ENCODE measurements at regions not wholly inside any gene's neighbourhood (a gene's known extent, or its start where the extent isn't known, plus 50 kb on each side); places are given as distances from the start of the nearest gene placed in this dataset.
"Not testable (repeated sequence)": the region's sequence is repeated elsewhere in the genome, so short reads cannot be mapped to it uniquely, and the experiment has no call there.

- no peak for DNase-seq (ENCODE audit: low read depth in 1 of 2, low spot score in 1 of 2)
Observed at GRCh38 chr22:33221568-33221967, 163.4 kb upstream of the SYN3 start.

- no peak for DNase-seq (ENCODE audit: low read depth in 1 of 2, low spot score in 1 of 2)
Observed at GRCh38 chr22:33220476-33221080, 162.4 kb upstream of the SYN3 start.

- no peak for DNase-seq (ENCODE audit: low read depth in 1 of 2, low spot score in 1 of 2)
Observed at GRCh38 chr22:33219648-33220384, 161.6 kb upstream of the SYN3 start.

DNA sequence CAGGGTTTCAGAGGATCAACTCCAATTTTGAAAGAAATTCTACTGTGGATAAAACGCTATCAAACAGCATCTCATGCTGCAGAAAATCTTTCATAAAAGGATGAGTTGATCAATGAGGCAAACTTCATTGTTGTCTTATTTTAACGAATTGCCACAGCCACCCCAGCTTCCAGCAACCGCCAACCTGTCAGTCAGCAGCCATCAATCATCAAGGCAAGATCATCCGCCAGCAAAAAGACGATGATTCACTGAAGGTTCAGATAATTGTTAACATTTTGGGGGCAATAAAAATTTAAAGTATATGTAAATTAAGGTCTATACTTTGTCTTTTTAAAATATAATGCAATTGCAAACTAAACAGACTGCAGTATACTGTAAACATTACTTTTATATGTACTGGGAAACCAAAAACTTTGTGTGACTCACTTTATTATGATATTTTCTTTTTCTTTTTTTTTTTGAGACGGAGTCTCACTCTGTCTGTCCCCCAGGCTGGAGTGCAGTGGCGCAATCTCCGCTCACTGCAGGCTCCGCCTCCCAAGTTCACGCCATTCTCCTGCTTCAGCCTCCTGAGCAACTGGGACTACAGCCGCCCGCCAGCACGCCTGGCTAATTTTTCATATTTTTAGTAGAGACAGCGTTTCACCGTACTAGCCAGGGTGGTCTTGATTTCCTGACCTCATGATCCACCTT, 155.3 kb upstream of the SYN3 start:
- no peak for DNase-seq (ENCODE audit: low read depth in 1 of 2, low spot score in 1 of 2)

DNA sequence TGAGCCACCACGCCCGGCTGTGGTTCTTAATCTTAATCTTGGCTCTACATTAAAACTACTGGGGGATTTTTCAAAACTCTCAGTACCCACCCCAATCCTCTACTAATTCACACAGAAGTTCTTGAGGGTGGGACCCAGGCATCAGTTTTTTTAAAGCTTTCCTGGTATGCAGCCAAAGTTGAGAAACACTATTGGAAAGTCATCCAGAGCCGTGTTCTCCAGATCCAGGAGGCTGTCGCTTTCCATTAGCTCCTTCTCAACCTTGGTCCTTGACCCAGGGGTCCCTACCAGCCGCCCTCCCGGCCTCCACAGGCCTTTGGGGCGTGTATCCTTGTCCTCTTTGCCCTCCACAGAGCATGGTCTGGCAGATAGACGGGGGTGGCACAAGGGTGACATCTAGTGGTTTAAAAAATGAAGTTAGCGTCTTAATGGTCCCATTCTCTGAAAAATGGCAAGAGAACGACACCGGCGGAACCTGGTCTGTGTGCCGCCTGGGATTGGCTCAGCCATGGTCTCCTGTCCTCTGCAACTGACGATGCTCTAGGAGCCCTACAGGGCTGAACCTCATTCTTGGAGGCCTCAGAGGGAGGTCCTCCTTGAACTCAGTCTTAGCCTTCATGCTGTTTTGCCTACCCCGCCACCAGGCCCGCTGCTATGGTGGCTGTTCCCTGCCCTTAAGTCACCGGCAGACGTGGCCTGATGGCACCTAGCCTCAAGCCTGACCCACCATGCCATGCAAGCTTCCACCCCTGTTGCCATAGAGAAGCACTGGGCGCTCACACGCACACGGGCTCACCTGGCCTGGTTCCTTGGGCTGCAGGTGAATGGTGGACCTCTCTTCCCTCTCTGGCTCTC, 152.0 kb upstream of the SYN3 start:
- DNase-seq (ENCODE audit: low read depth in 1 of 2, low spot score in 1 of 2), result peak in 1 of 2 donors; percentile 3

- DNase-seq (ENCODE audit: low read depth in 1 of 2, low spot score in 1 of 2), result no peak
Observed at GRCh38 chr22:33204408-33204807, 146.2 kb upstream of the SYN3 start.

DNA sequence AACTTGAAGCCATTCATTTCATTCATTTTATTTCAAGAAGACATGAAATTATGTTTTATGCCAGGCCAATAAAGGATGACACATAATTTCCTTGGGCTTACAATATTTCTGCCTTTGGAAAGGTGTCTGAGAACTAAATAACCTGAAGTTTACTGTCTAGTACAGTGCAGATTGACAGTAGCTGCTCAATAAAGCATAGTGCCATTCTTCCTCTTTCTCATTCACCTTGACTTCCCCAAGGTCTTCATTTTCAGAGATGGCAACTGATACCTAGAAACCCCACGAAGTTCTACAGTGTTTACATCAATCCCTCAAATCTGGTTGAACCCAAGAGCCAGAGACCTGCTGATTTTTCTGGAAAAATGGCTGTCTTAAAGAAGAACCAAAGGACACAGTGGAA, 144.3 kb upstream of the SYN3 start:
- DNase-seq (ENCODE audit: low read depth in 1 of 2, low spot score in 1 of 2), result no peak

- no peak for DNase-seq (ENCODE audit: low read depth in 1 of 2, low spot score in 1 of 2)
Observed at GRCh38 chr22:33194529-33195077, 136.4 kb upstream of the SYN3 start.

DNA sequence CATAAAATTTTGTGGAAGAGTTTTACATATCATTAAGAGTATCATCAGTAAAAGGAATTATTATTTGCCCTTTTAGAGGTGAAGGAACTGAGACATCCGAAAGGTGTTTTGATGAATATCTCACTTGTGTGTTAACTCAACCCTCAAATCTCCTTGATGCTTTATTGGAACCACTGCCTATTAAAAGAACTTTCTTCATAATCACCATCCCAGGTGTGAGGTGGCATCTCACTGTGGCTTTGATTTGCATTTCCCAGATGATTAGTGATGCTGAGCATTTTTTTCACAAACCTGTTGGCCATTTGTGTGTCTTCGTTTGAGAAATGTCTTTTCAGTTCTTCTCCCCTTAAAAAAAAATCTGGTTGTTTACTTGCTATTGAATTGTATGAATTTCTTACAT, 134.0 kb upstream of the SYN3 start:
- no peak for DNase-seq (ENCODE audit: low read depth in 1 of 2, low spot score in 1 of 2)

GRCh38 chr22:33188326-33188725, 130.1 kb upstream of the SYN3 start:
- no peak for DNase-seq (ENCODE audit: low read depth in 1 of 2, low spot score in 1 of 2)

DNA sequence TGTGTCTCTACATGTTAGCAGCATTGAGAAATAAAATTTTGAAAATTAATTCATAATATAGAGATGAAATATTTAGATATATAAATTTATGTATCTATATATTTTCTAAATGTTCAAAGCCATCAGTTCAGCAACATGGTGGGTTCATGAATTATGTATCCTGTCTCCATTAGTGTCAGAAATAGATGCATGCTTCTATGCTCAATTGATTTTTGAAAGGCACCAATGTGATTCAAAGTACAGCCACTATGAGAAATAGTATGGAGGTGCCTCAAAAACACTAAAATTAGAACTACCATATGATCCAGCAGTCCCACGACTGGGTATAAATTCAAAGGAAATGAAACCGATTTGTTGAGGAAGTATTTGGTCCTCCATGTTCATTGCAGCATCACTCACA, 128.6 kb upstream of the SYN3 start:
- no peak for DNase-seq (ENCODE audit: low read depth in 1 of 2, low spot score in 1 of 2)

- DNase-seq (ENCODE audit: low read depth in 1 of 2, low spot score in 1 of 2), result no peak
Observed at GRCh38 chr22:33180356-33180755, 122.2 kb upstream of the SYN3 start.

DNA sequence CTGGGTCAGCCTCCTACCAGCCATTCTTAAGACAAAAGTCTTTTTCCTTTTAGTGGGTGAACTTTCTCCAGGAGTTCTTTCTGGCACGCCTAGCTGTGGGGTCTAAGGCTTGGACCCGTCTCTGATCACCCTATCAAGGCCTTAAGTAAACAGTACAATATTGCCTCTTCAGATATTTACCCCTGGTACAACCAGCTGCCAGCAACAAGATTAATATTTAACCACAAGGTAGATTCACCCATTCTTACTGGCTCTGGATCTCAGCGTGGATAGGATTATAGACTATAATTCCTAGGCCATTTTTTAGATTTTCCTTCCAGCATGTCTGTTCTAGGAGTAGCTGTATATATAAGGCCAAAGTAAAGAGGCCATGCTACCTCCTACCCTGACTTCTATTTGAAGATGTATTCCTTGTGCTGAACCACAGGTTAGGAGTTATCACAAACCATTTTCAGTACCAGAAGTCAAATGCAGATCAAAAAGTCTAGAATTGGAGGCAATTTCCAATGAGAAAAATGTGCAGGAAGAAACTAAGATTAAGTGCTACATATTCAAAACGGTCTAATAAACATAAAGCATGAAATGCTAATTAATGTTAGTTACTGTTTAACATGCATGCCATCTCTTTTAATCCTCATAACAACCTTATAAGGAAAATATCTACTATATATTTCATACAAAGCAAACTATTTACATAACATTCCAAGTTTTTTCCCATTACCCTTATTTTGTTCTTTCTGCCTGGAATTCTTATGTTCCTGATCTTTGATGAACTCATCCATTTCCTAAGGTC, 110.0 kb upstream of the SYN3 start:
- DNase-seq (ENCODE audit: low read depth in 1 of 2, low spot score in 1 of 2), result no peak

DNA sequence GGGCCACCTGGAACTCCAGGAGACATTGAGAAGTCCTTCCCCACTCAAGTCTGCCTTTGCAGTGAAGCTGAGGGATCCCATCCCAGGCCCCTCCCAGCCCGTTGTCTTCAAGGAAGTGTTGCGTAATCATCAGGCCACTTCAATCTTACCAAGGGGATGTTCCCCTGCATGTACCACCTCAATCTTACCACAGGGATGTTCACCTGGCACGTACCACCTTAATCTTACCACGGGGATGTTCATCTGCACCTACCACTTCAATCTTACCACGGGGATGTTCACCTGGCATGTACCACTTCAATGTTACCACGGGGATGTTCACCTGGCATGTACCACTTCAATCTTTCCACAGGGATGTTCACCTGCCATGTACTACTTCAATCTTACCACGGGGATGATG, 108.0 kb upstream of the SYN3 start:
- DNase-seq (ENCODE audit: low read depth in 1 of 2, low spot score in 1 of 2), result no peak

DNA sequence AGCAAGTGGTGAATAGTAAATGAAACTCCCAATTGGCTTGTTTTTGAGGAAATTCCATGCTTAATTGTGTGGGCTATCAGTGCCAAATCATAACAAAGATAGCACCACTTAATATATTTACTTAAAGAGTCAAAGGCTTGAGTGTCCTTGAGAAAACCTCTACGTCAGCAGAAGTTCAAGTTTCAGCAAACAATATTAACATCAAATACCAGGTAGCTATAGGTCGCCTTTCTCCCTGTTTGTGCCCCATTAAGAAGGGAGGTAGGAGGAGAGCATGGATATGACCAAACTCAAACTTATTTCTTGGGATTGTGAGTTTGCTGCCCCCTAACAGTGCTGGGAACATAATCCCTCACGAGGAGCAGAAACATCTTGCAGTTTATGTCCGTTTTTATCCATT, 105.6 kb upstream of the SYN3 start:
- DNase-seq (ENCODE audit: low read depth in 1 of 2, low spot score in 1 of 2), result no peak

- no peak for DNase-seq (ENCODE audit: low read depth in 1 of 2, low spot score in 1 of 2)
Observed at GRCh38 chr22:33162196-33162595, 104.0 kb upstream of the SYN3 start.

DNA sequence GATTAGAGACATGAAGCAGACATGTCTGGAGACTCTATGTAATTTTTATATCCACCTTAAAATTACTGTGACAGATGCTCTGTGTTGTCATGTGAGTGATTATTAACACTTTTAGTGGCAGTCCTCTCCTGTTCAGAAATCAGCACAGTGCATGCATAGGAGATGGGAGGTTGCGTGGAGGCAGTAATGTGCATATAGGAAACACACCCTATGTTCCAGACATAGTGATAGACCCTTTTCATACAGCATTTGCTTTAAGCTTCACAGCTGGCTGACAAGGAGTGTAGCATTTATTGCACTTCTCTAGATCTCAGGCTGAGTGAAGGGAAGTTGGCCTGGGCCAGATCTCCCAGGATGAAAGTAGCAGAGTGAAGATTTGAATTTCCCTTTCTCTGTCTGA, 102.3 kb upstream of the SYN3 start:
- DNase-seq (ENCODE audit: low read depth in 1 of 2, low spot score in 1 of 2), result no peak

GRCh38 chr22:33154967-33155366, 96.8 kb upstream of the SYN3 start:
- not testable (repeated sequence) for DNase-seq (ENCODE audit: low read depth in 1 of 2, low spot score in 1 of 2)

DNA sequence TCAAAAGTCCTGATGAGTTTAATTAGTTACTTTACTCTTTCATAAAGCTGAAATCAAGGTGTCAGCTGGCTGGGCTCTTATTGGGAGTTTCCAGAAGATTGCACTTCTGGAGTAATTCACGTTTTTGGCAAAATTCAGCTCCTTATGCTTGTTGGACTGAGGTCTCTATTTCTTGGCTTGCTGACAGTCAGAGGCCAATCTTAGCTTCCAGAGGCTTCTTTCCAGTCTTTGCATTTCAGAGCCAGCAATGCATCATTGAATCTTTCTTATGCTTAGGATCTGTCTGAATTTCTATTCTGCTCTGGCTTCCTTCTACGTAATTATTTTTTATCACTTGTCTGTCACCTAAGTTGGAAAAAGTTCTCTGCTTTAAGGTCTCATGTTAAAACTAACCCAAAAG, 91.4 kb upstream of the SYN3 start:
- DNase-seq (ENCODE audit: low read depth in 1 of 2, low spot score in 1 of 2), result no peak

DNA sequence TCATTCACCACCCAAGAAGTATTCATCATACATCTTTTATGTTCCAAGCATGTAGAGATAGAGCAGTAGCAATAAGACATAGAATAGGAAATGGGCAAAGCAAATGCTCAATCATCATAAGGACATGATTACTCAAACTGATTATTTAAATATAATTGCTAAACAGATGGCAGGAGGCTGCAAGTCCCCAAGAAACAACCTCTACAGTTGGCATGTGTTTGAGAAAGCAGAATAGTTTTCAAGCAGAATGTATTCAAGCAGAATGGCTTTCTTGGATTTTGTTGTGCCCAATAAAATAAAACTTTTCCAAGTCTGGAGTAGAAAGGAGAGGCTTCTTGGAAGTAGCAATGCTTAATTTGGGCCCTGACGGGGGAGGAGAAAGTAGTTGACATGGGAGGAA, 86.5 kb upstream of the SYN3 start:
- DNase-seq (ENCODE audit: low read depth in 1 of 2, low spot score in 1 of 2), result no peak
